NT2/D1 (cell line): ENCODE measurements at regions not wholly inside any gene's neighbourhood (a gene's known extent, or its start where the extent isn't known, plus 50 kb on each side); places are given as distances from the start of the nearest gene placed in this dataset.
"Not testable (repeated sequence)": the region's sequence is repeated elsewhere in the genome, so short reads cannot be mapped to it uniquely, and the experiment has no call there.

Source experiments
- DNase-seq: peaks from one replicate; pipeline ENCODE4 v3.0.0-alpha.2; 2011; ENCODE audit warnings: low read depth, low spot score
- H3K27me3 ChIP-seq: 2 replicates; pipeline ENCODE4 v1.6.0; 2011; ENCODE audit warnings: mild to moderate bottlenecking; ENCODE audit not compliant: insufficient read length, insufficient read depth
- H3K36me3 ChIP-seq: 2 replicates; pipeline ENCODE4 v1.6.1; 2011; ENCODE audit warnings: mild to moderate bottlenecking, low read length, mixed read lengths; ENCODE audit not compliant: insufficient read depth, insufficient read length
- H3K4me1 ChIP-seq: 2 replicates; pipeline ENCODE4 v1.5.1; 2011; ENCODE audit not compliant: insufficient read depth, insufficient read length
- H3K4me3 ChIP-seq: 2 replicates; pipeline ENCODE4 v1.5.1; 2011; ENCODE audit warnings: low read depth; ENCODE audit not compliant: insufficient read length
- H3K9ac ChIP-seq: 2 replicates; pipeline ENCODE4 v1.6.0; 2011; ENCODE audit warnings: low read depth; ENCODE audit not compliant: insufficient read length
- H3K9me3 ChIP-seq: 2 replicates; pipeline ENCODE4 v1.5.1; 2011; ENCODE audit warnings: mild to moderate bottlenecking, low read length; ENCODE audit not compliant: insufficient read depth
- SUZ12 ChIP-seq: IDR thresholded peaks from 2 replicates; pipeline ENCODE4 v1.6.1; 2011; ENCODE audit not compliant: insufficient read length, insufficient read depth; ENCODE audit errors: extremely low read depth
- YY1 ChIP-seq: IDR thresholded peaks from 2 replicates; pipeline ENCODE4 v1.6.1; 2011; ENCODE audit not compliant: insufficient read length, insufficient read depth
- ZNF274 ChIP-seq: IDR thresholded peaks from 2 replicates; pipeline ENCODE4 v1.6.1; 2011; ENCODE audit warnings: mild to moderate bottlenecking, low read depth, low read length

DNA sequence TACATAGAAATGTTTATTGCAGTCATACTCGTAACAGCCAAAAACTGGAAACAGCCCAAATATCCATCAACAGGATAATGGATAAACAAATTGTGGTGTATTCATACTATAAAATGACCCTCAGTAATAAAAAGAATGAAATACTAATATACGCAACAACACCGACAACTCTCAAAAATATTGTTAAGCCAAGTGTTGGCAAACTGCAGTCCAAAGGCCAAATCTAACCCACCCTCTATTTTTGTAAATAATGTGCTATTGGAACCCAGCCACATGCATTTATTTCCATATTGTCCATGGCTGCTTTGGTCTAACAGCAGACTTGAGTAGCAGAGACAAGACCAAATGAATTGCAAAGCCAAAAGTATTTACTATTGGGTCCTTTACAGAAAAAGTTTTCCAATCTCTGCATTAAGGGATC is 151.0 kb downstream of the MREG start:
- Histone ChIP-seq H3K27me3 (no peaks in the 10 kb centered on the region), H3K9me3 (no peaks in the 10 kb centered on the region), H3K4me1 (no peaks in the 10 kb centered on the region), H3K4me3 (no peak overlapping the region), H3K9ac (no peak overlapping the region), H3K36me3 (no peaks in the 10 kb centered on the region)
- TF ChIP-seq SUZ12, result no peak
- no peak for TF ChIP-seq ZNF274
- TF ChIP-seq YY1, result no peak
- DNase-seq, result no peak

DNA sequence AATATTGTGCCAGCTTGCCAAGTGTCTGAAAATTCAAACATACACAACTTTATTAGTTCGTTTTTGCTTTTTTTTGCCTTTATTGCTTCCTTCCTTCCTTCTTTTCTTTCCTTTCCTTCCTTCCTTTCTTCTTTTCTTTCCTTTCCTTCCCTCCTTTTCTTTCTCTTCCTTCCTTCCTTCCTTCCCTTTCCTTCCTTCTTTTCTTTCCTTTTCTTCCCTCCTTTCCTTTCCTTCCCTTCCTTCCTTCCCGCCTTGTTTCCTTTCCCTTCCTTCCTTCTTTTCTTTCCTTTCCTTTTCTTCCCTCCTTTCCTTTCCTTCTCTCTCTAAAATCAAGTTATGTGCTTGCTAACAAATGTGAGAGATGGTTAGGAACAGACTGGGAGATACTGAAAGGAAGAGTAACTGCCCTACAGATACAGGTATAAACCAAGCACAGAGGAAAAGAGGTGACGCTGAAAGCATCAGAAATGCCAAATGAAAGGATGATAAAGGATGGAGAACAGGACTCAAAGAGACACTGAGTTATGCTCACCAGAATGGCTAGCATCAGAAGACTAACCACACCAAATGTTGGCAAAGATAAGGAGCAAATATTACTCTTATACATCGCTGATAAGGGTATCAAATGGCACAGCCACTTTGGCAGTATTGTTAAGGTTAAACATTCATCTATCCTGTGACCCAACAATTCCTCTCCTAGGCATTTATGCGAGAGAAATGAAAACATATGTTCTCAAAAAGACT is 151.6 kb downstream of the MREG start:
- no peak for TF ChIP-seq ZNF274
- TF ChIP-seq SUZ12, result no peak
- TF ChIP-seq YY1, result no peak
- Histone ChIP-seq H3K36me3 (no peaks in the 10 kb centered on the region), H3K27me3 (no peaks in the 10 kb centered on the region)

DNA sequence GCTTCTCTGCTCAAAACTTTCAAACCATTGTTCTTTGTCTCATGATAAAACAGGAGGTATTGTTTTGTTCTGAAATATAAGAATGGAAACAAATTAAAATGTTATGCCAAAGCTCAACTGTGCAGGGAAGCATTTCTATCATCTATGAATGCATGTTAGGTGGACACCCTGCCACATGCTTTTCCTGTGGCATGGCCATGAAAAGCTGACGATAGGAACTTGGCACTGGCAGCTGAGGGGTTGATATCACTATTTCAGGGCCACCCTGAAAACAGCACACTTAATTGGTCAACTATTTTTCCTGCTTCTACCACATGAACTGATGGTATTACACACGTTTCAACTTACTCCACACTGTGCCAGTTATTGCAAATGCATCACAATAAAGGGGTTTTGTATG is 157.3 kb downstream of the MREG start:
- TF ChIP-seq SUZ12, result no peak
- no peak for TF ChIP-seq YY1
- no peak for TF ChIP-seq ZNF274
- Histone ChIP-seq H3K9ac (no peak overlapping the region), H3K9me3 (peaks cover 32% of the 10 kb centered on the region), H3K4me1 (no peaks in the 10 kb centered on the region), H3K27me3 (no peaks in the 10 kb centered on the region), H3K36me3 (no peaks in the 10 kb centered on the region), H3K4me3 (no peak overlapping the region)
- DNase-seq, result no peak

More for the DNA sequence above, 151.6 kb downstream of the MREG start:
- Histone ChIP-seq H3K4me3 (no peak overlapping the region), H3K9ac (no peak overlapping the region), H3K9me3 (no peaks in the 10 kb centered on the region), H3K4me1 (no peaks in the 10 kb centered on the region)
- DNase-seq, result no peak

DNA sequence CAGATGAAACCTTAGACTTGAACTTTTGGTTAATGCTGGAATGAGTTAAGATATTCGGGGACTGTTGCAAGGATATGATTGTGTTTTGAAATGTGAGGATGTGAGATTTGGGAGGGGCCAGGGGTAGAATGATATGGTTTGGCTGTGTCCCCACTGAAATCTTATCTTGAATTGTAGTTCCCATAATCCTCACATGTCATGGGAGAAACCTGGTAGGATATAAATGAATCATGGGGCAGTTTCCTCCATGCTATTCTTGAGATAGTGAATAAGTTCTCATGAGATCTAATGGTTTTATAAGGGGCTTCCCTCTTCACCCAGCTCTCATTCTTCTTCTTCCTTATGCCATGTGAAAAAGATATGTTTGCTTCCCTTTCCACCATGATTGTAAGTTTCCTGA is 158.0 kb downstream of the MREG start:
- DNase-seq, H3K4me1 ChIP-seq, H3K36me3 ChIP-seq, H3K4me3 ChIP-seq, H3K27me3 ChIP-seq, H3K9ac ChIP-seq: not testable (repeated sequence)
- H3K9me3 ChIP-seq, result peaks cover 32% of the 10 kb centered on the region

DNA sequence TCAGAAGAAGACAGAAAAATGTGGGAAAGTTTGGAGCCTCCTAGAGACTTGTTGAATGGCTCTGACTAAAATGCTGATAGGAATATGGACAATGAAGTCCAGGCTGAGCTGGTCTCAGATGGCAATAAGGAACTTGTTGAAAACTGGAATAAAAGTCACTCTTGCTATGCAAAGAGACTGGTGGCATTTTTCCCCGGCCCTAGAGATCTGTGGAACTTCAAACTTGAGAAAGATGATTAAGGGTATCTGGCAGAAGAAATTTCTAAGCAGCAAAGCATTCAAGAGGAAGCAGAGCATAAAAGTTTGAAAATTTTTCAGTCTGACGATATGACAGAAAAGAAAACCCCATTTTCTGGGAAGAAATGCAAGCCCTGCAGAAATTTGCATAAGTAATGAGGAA is 159.3 kb downstream of the MREG start:
- Histone ChIP-seq H3K9ac (no peak overlapping the region), H3K27me3 (no peaks in the 10 kb centered on the region), H3K36me3 (no peaks in the 10 kb centered on the region), H3K9me3 (peaks cover 32% of the 10 kb centered on the region), H3K4me1 (no peaks in the 10 kb centered on the region), H3K4me3 (no peak overlapping the region)
- TF ChIP-seq YY1 (no peak), SUZ12 (no peak)
- no peak for DNase-seq

DNA sequence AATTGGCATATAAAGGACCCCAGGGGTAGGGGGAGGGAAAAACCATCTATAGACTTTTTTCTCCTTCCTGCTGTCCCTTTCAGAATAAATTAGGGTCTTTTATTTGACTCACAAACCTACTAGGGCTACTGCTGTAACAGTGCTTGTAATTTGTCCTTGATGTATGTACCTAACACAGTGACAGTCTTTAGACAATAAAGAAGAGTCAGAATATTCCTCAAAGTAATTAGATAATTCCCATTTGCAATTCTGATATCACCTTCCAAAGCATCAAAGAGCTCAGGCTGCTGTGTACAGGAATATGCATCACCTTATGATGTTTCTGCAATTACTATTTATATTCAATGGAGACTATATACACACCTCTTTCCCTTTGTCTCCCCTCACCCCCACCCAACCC is 161.7 kb downstream of the MREG start:
- H3K27me3 ChIP-seq, result no peaks in the 10 kb centered on the region
- H3K36me3 ChIP-seq, result no peaks in the 10 kb centered on the region
- no peak for DNase-seq
- H3K4me3 ChIP-seq, result no peak overlapping the region
- H3K9ac ChIP-seq, result no peak overlapping the region
- H3K4me1 ChIP-seq, result no peaks in the 10 kb centered on the region
- peaks cover 32% of the 10 kb centered on the region for H3K9me3 ChIP-seq
- TF ChIP-seq YY1, result no peak
- TF ChIP-seq ZNF274, result no peak

DNA sequence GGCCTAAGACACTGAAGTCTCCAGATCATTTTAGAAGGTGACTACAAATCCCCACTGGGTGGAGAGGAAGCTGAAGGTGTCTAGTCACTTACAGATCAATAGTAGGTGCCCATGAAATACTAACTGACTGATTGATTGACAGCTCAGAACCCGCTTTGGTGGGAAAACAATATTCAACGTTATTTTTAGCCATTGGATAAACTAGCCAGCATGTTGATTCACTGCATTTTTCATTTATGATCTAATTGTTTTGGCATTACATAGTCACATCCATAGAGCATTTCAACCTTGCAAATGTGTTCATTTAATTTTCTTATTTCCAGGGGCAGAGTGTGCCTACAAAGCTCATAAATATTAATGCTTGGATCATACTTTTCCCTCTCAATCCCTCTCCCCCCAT is 162.3 kb downstream of the MREG start:
- no peak overlapping the region for H3K4me3 ChIP-seq
- no peak for DNase-seq
- H3K9me3 ChIP-seq, result peaks cover 32% of the 10 kb centered on the region
- H3K27me3 ChIP-seq, result no peaks in the 10 kb centered on the region
- no peak overlapping the region for H3K9ac ChIP-seq
- no peaks in the 10 kb centered on the region for H3K36me3 ChIP-seq
- no peaks in the 10 kb centered on the region for H3K4me1 ChIP-seq
- no peak for TF ChIP-seq ZNF274
- no peak for TF ChIP-seq SUZ12
- no peak for TF ChIP-seq YY1

DNA sequence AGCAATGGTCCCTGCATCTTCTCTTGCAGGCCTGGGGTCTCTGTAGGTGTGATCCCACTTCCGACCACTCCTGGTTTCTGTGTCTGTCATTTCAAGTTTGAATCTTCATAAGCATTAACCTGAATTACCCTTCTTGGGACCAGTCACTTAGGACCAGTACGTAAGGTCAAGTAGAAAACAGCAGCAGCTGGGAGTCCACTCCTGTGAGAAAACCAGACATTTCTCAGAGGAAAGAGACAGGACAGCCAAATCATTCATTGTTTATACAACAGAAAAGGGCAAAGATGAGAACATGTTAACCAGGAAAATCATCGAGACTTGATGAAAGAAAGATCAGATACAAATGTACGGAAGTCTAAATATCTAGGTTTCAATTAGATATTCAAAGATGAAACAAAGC is 163.0 kb downstream of the MREG start:
- DNase-seq, result no peak

More for the DNA sequence above, 163.0 kb downstream of the MREG start:
- Histone ChIP-seq H3K9ac (no peak overlapping the region), H3K4me1 (no peaks in the 10 kb centered on the region), H3K9me3 (peaks cover 29% of the 10 kb centered on the region), H3K36me3 (no peaks in the 10 kb centered on the region), H3K4me3 (no peak overlapping the region), H3K27me3 (no peaks in the 10 kb centered on the region)
- TF ChIP-seq ZNF274 (no peak), SUZ12 (no peak), YY1 (no peak)
